Amniotic epithelial cell (primary cell): ENCODE measurements at regions not wholly inside any gene's neighbourhood (a gene's known extent, or its start where the extent isn't known, plus 50 kb on each side); places are given as distances from the start of the nearest gene placed in this dataset.
A peak's percentile ranks its signal among the peaks of the same experiment; 100 is the strongest.
"Not testable (repeated sequence)": the region's sequence is repeated elsewhere in the genome, so short reads cannot be mapped to it uniquely, and the experiment has no call there.

Source experiments
- DNase-seq: peaks from one replicate; pipeline ENCODE4 v3.0.0-alpha.2; 2010; ENCODE audit warnings: low read depth

- no peak for DNase-seq
Measured at GRCh38 chr5:121100931-121101330, 636.8 kb downstream of the PRR16 start.

DNA sequence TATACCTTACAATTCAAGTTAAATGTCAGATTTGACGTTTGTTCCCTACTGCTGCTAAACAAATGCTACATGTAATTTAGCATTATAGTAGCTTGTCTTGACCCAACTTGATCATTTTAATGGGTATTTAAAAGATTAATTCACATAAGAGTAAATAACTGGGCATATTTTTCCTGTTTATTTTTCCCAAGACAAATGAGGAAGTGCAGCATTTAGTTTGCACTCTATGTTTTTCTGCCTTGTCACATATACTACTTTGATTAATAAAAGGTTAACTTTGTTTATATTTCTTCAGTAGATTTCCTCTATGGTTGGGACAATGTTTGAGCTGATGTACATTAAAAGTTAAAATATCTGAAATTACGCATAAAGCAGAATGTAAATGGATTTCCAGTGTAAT lies 641.8 kb downstream of the PRR16 start:
- no peak for DNase-seq

GRCh38 chr5:121106721-121107690 lies 642.9 kb downstream of the PRR16 start:
- DNase-seq: not testable (repeated sequence)

GRCh38 chr5:121108725-121109124 lies 644.6 kb downstream of the PRR16 start:
- no peak for DNase-seq

DNA sequence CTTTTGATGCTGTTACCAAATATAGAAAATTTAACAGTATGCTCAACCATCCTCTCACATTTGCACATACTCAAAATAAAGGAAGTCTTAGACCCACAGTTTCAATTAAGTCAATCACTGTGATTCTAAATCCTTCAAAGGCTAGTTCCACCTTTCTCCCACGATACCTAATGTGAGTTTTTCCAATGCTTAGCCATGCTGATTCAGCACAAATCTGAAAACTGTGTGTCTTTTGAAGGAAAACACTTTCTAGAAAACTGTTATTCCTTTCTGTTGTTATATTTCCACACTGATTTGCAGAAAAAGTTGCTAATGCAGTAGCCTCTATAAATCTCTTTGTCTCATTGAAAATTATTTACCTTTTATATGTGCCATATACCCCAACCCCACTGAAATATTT lies 645.7 kb downstream of the PRR16 start:
- no peak for DNase-seq

GRCh38 chr5:121121786-121122185 lies 657.7 kb downstream of the PRR16 start:
- DNase-seq: peak; percentile 2

DNA sequence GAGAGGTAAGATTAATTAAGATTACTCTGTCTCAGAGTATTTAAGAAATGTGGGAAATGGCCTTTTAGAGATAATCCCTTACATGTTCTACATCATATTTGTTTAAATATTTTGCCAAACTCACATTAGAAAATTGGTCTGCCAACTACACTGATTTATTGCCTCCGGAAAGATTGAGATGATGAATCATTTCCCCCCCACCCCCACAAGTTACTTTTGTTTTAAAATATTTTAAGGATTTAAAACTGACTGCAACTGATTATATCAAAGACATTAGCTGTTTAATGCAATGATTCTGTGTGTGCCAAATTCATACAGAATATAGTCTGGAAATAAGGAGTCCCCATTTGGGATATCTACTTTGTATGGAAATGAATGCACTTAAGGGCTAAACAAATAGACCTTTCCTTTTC lies 674.4 kb downstream of the PRR16 start:
- DNase-seq: peak; percentile 27

GRCh38 chr5:121138952-121139351 lies 674.9 kb downstream of the PRR16 start:
- no peak for DNase-seq

- DNase-seq: peak; percentile 61
Measured at GRCh38 chr5:121144764-121145163, 680.7 kb downstream of the PRR16 start.

DNA sequence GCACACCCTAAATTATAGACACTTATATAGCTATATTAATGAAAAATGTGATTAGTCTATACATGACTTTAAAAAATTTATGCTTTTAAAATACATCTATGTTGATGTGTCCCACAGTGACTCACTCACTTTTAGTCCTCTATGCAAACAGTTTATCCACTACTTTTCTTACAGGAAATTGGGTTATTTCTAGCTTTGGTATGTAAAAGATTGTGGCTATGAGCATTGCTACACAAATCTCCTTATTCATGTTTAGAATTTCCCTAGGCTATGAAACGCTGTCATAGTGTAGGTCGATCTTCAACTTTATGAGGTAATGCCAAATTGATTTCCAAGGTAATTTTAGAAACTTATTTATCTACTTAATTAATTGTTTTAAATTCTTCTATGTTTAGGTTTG lies 687.4 kb downstream of the PRR16 start:
- DNase-seq: no peak

DNA sequence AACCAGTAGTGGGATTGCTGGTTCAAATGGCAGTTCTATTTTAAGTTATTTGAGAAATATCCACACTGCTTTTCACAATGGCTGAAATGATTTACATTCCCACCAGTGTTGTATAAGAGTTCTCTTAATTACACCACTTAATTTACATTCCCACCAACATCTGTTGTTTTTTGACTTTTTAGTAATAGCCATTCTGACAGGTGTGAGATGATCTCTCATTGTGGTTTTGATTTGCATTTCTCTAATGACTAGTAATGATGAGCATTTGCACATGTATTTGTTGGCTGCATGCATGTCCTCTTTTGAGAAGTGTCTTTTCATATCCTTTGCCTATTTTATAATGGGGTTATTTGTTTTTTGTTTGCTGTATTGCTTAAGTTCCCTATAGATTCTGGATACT lies 688.3 kb downstream of the PRR16 start:
- DNase-seq: no peak

GRCh38 chr5:121156565-121156964 lies 692.5 kb downstream of the PRR16 start:
- DNase-seq: no peak

DNA sequence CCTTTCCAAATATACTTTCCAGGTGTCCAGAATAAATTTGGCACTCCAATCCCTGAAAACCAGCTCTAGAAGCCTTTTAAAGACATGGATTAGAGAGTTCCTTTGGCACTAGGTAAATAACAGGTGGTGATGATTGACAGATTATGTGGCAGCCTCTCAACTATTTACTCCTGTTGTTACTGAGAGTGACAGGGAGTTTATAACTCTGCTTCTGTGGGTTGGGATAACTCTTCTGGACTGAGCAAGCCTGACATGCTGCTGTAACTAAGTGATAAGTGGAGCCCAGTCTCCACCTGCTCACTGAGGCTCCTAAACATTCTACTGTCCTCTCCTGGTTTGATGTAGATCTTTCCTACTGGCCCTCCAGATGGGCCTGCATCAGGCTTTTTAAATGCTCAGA lies 693.2 kb upstream of the FTMT start:
- no peak for DNase-seq

GRCh38 chr5:121160591-121160990 lies 691.1 kb upstream of the FTMT start:
- DNase-seq: no peak

- DNase-seq: no peak
Measured at GRCh38 chr5:121164632-121165031, 687.0 kb upstream of the FTMT start.

DNA sequence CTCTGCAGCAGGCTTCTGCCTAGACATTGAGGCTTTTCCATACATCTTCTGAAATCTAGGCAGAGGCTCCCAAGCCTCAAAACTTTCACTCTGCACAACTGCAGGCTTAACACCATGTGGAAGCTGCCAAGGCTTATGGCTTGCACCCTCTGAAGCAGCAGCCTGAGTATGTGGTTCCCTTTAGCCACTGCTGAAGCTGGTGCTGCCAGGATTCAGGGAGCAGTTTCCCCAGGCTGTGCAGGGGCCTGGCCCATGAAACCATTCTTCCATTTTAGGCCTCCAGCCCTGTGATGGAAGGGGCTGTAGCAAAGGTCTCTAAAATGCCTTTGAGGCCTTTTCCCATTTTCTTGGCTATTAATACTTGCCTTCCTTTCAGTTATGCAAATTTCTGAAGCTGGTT lies 680.3 kb upstream of the FTMT start:
- DNase-seq: no peak

DNA sequence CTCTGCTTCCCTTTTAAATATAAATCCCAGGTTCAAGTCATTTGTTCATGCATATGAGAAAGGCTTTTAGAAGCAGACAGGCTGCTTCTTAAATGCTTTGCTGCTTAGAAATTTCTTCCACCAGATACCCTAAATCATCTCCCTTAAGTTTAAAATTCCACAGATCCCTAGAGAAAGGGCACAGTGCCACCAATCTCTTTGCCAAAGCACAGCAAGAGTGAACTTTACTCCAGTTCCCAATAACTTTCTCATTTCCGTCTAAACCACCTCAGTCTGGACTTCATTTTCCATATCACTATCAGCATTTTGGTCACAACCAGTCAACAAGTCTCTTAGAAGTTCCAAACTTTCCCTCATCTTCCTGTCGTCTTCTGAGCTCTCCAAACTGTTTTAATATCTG lies 679.8 kb upstream of the FTMT start:
- peak; percentile 15 for DNase-seq

- peak; percentile 76 for DNase-seq
Measured at GRCh38 chr5:121174351-121174750, 677.3 kb upstream of the FTMT start.

DNA sequence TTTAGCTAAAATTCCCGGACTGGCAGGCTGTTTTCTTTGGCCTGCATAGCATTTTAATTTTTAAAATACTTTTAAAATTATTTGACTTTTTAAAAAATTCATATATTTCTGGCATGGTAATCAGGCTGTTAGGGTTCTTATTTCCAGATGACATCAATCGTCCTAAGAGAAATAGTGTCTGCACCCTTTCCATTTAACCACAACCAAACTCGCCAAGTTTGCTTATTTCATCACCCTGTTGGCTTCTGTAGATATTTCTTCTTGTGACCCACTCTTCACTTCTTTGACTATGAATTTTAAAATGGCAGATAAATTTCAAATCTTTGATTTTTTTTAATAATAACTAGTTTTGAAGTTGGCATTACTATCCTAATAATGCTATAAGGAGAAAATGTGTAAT lies 675.7 kb upstream of the FTMT start:
- no peak for DNase-seq

- peak; percentile 73 for DNase-seq
Measured at GRCh38 chr5:121182788-121183490, 668.7 kb upstream of the FTMT start.

- no peak for DNase-seq
Measured at GRCh38 chr5:121188849-121189248, 662.8 kb upstream of the FTMT start.

GRCh38 chr5:121189342-121190305 lies 662.1 kb upstream of the FTMT start:
- peak; percentile 75 for DNase-seq
